ENCODE measurements at regions not wholly inside any gene's neighbourhood (a gene's known extent, or its start where the extent isn't known, plus 50 kb on each side); places are given as distances from the start of the nearest gene placed in this dataset.
A peak's percentile ranks its signal among the peaks of the same experiment; 100 is the strongest.

DNA sequence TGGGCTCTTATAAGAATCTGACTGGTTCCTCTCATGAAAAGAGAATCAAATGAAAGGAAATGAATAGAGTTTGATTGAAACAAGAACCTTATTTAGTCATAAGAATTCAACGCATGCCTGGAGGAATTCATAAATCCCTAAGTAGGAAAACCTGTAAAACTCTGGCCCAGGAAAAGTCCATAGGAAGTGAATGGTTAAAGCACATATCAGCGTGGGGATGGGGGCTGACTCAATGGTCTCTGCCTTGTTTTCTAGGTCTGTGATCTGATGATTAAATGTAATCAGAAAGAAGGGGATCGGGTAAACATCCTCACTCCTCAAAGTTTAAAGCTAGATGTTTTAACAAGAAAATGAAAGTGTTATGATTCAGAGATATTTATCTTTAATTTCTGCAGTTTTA, 759.4 kb upstream of the C9orf72 start:
- DNase-seq (ENCODE audit: low spot score): no peak
- POLR2A ChIA-PET (ENCODE audit: low non-redundant PET): no interaction called here
- TF ChIP-seq CTCF (conservative IDR thresholded peaks at IDR 0.05; ENCODE audit: low read depth): no peak
- CTCF ChIA-PET: interaction anchor here (0.6 to 0.7 kb wide), 2 partner anchors 211 to 743 kb away, joined by 3 read pairs; no protein-coding TSS in a partner anchor
- no peak overlapping the region for H3K27ac ChIP-seq

DNA sequence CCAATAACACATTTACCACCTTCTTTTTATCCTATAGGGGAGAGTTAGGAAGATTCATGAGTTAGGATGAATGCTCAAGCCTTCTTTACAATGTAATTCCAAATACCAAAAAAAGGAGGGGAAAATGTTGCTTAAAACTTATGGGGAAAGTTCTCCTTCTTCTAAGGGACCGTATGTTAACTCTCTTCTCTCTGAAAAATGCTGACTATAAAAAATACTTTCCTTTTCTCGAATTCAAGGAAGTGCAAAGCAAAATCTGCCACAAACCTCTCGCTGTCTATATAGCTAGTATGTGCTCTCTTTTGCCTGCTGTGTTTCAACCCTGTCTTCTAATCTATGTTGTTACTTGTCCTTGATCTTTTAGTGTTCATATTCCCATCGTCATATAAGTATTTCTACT, 768.6 kb upstream of the C9orf72 start:
- no peak overlapping the region for H3K27ac ChIP-seq
- TF ChIP-seq CTCF (conservative IDR thresholded peaks at IDR 0.05; ENCODE audit: low read depth): no peak
- no peak for DNase-seq (ENCODE audit: low spot score)
- ChIA-PET POLR2A (ENCODE audit: low non-redundant PET) (no interaction called here), CTCF (no interaction called here)

DNA sequence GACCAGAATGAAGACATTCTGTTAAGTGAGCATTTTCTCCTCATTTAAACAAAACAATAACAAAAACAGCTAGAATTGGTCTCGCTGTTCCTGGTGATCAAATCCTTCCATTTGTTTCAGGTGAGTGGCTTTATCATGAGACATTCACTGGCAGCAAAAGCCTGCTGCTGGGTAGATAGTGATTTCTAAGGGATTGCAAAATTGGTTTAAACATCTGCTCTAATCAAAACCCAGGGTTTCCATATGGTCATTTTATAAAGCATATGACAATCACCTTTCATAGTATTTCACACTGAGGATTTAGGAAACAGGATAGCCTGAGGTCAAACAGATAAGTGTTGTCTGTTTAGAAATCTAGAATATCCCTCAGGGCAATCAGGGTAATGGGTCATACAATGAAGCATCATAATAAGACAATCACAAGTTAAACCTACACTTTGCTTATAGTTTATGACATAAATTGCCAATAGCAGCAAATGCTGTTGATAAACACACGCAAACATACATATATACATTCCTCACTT, 769.6 kb upstream of the C9orf72 start:
- no peak for DNase-seq (ENCODE audit: low spot score)
- CTCF ChIA-PET: no interaction called here
- no peak for TF ChIP-seq CTCF (conservative IDR thresholded peaks at IDR 0.05; ENCODE audit: low read depth)
- POLR2A ChIA-PET (ENCODE audit: low non-redundant PET): no interaction called here
- H3K27ac ChIP-seq: no peak overlapping the region

DNA sequence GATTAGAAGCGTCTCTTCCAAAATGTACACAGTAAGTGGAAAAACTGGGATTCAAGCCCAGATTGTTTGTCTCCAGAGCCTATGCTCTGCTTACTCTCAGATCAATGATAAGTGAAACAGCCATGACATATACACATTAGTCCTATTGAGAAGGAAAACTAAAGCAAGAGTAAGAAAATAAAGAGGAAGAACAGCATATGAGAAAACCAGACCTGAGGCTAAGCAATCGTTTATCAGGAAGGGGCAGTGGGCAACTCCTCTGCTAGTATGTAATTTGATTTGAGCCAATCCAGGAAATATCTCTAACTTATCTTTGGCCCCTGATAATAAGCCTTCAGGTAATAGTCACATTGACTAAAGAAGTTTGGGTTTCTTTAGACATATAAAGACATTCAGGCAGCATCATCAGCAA, 789.9 kb upstream of the C9orf72 start:
- H3K27ac ChIP-seq: no peak overlapping the region
- no peak for DNase-seq (ENCODE audit: low spot score)
- ChIA-PET POLR2A (ENCODE audit: low non-redundant PET) (no interaction called here), CTCF (no interaction called here)
- no peak for TF ChIP-seq CTCF (conservative IDR thresholded peaks at IDR 0.05; ENCODE audit: low read depth)

DNA sequence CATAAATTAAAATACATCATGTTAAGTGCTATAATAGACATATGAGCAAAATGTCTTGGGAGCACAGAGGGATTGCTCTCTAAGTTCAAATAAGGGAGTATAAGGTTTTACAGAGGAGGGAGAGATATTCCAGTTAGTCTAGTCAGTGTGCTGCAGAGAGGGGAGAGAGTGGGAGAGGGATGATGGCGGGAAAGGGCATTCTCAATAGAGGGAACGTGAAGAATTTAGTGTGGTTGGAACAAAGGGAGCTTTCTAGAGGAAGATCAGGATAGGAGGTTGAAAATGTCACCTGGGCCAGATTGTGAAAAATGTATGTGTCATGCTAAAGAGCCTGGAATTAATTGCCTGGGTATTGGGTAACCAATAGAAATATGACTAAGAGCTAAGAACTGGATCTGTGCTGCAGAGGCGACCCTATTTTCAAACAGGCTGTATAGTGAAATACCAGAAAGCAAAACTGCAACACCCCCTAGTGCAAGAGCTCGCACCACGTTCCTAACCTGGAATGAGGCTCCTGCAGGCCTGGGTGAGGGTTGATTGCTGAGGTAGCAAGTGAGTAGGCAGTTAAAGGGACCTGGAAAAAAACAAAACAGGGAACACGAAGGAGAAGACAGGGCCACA, 791.8 kb upstream of the C9orf72 start:
- ChIA-PET CTCF (no interaction called here), POLR2A (ENCODE audit: low non-redundant PET) (no interaction called here)
- peak; percentile 12 for DNase-seq (ENCODE audit: low spot score)
- no peak overlapping the region for H3K27ac ChIP-seq
- TF ChIP-seq CTCF (conservative IDR thresholded peaks at IDR 0.05; ENCODE audit: low read depth): no peak

DNA sequence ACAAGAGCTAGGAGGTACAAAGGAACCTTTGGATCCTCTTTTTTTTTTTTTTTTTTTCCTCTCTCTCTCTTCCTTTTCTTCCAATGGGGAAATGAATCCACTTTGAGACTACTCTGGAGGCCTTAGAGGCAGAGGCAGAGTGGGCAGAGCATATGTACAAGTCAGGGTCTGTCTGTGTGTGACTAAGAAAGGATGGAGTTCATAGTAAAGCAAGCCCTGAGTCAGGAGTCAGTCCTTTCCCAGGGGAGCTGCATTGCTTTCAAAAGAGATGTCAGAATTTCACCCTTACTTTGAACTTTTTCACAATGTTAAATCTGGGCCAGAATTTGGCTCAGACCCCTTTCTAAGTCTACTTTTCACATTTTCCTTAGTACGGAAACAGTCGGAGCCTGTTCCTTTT, 792.4 kb upstream of the C9orf72 start:
- ChIA-PET CTCF (no interaction called here), POLR2A (ENCODE audit: low non-redundant PET) (no interaction called here)
- no peak for DNase-seq (ENCODE audit: low spot score)
- H3K27ac ChIP-seq: no peak overlapping the region
- no peak for TF ChIP-seq CTCF (conservative IDR thresholded peaks at IDR 0.05; ENCODE audit: low read depth)

All from RWPE1 (cell line).